Cardiac fibroblast (primary cell): ENCODE measurements at regions not wholly inside any gene's neighbourhood (a gene's known extent, or its start where the extent isn't known, plus 50 kb on each side); places are given as distances from the start of the nearest gene placed in this dataset.

Experiments used
- DNase-seq, 2 donors: peaks; one replicate each; pipeline versions ENCODE4 v3.0.0 to v3.0.0-alpha.2; 2010; ENCODE audit warnings: low read depth in 2 of 2
- H3K4me3 ChIP-seq, 2 donors: replicated peaks in 1 of 2; 1 replicate in 1 of 2; 2 replicates in 1 of 2; pipeline ENCODE4 v1.5.1; 2011; ENCODE audit warnings: low read depth in 2 of 2, low read length in 2 of 2, mild to moderate bottlenecking in 2 of 2, moderate library complexity in 1 of 2
- CTCF ChIP-seq: IDR thresholded peaks from one replicate; pipeline ENCODE4 v1.5.1; 2011; ENCODE audit warnings: low read depth, mild to moderate bottlenecking, low read length, inconsistent platforms

- no peak for TF ChIP-seq CTCF
- DNase-seq, result peak in 1 of 2 donors; percentile 25
- no peak overlapping the region for H3K4me3 ChIP-seq
These were observed 310.0 kb upstream of the DCN start for GRCh38 chr12:91492648-91493047.

GRCh38 chr12:91490667-91491311 is 308.2 kb upstream of the DCN start:
- H3K4me3 ChIP-seq, result no peak overlapping the region
- no peak for TF ChIP-seq CTCF
- DNase-seq, result no peak

GRCh38 chr12:91483471-91483985 is 300.9 kb upstream of the DCN start:
- no peak for TF ChIP-seq CTCF
- DNase-seq, result peak in 1 of 2 donors; percentile 36
- no peak overlapping the region for H3K4me3 ChIP-seq

GRCh38 chr12:91482231-91482630 is 299.6 kb upstream of the DCN start:
- DNase-seq, result no peak
- H3K4me3 ChIP-seq, result no peak overlapping the region
- TF ChIP-seq CTCF, result no peak

- no peak for DNase-seq
- no peak for TF ChIP-seq CTCF
These were observed 295.9 kb upstream of the DCN start for GRCh38 chr12:91478500-91478899.

GRCh38 chr12:91467686-91468085 is 285.1 kb upstream of the DCN start:
- no peak for DNase-seq
- H3K4me3 ChIP-seq, result no peak overlapping the region
- TF ChIP-seq CTCF, result no peak

More at GRCh38 chr12:91478500-91478899, 295.9 kb upstream of the DCN start:
- no peak overlapping the region for H3K4me3 ChIP-seq

GRCh38 chr12:91461061-91461460 is 278.4 kb upstream of the DCN start:
- DNase-seq, result no peak
- no peak for TF ChIP-seq CTCF
- H3K4me3 ChIP-seq, result no peak overlapping the region
